SJSA1 (cell line): ENCODE measurements at regions not wholly inside any gene's neighbourhood (a gene's known extent, or its start where the extent isn't known, plus 50 kb on each side); places are given as distances from the start of the nearest gene placed in this dataset.

Experiments
- DNase-seq, 2 experiments: peaks; one replicate each; pipeline ENCODE4 v3.0.0-alpha.2; 2015 to 2020; ENCODE audit warnings: low spot score in 2 of 2, low read depth in 1 of 2
- H3K27ac ChIP-seq: fragments of 250-450 bp; sonication (Bioruptor Pico); 2 replicates; pipeline ENCODE4 v1.5.1; 2020; ENCODE audit warnings: mild to moderate bottlenecking, moderate library complexity
- H3K27me3 ChIP-seq: fragments of 250-450 bp; sonication (Bioruptor Pico); replicated peaks from 2 replicates; pipeline ENCODE4 v1.5.1; 2020; ENCODE audit warnings: mild to moderate bottlenecking, moderate library complexity
- H3K36me3 ChIP-seq: fragments of 250-450 bp; sonication (Bioruptor Pico); 2 replicates; pipeline ENCODE4 v1.5.1; 2020; ENCODE audit warnings: mild to moderate bottlenecking
- H3K4me1 ChIP-seq: fragments of 250-450 bp; sonication (Bioruptor Pico); replicated peaks from 2 replicates; pipeline ENCODE4 v1.6.1; 2021; ENCODE audit warnings: mild to moderate bottlenecking
- H3K4me3 ChIP-seq: fragments of 250-450 bp; sonication (Bioruptor Pico); 2 replicates; pipeline ENCODE4 v1.5.1; 2020; ENCODE audit warnings: mild to moderate bottlenecking
- H3K9me3 ChIP-seq: fragments of 250-450 bp; sonication (Bioruptor Pico); replicated peaks from 2 replicates; pipeline ENCODE4 v1.5.1; 2020; ENCODE audit warnings: mild to moderate bottlenecking

DNA sequence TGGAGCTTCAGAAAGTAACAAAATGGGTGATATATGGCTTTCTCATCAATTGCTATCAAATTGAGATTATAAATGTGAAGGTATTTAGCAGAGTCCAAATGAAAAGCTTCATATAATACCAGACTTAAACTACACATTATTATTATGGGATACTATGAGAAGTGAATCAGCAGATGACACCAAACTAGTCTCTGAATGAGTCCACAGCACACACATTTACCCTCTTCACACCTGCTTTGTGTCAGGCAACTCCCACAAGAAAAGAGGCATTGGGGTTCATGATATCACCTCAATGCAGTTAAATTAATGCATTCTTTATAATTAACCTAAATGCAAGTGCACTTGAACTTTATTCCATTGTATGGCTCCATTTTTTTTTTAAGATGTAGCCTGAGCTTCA lies 330.5 kb downstream of the BCL11B start:
- no peak for DNase-seq
- H3K27me3 ChIP-seq, result no peaks in the 10 kb centered on the region
- no peaks in the 10 kb centered on the region for H3K36me3 ChIP-seq
- no peak overlapping the region for H3K4me3 ChIP-seq
- peaks cover 20% of the 10 kb centered on the region for H3K4me1 ChIP-seq
- no peak overlapping the region for H3K27ac ChIP-seq
- H3K9me3 ChIP-seq, result no peaks in the 10 kb centered on the region

DNA sequence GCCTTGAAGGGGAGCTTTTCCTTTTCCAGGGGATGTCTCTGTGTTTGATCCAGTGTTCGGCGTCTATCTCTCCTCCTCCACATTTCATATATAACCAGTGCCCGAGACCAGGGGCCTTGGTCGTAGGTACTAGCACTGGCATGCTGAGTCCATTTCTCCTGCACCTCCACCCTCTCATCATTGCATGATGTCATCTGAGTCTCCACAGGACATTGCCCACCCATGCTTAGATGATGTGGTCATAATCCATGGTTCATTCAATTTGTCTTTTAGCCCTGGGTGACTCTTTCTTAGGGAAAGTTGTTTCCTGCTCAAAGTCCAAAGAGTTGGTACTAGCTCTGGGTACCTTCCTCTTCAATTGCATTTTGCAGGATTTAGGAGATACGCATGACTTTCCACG lies 328.1 kb downstream of the BCL11B start:
- Histone ChIP-seq H3K27me3 (no peaks in the 10 kb centered on the region), H3K27ac (no peak overlapping the region), H3K36me3 (no peaks in the 10 kb centered on the region), H3K4me1 (peaks cover 20% of the 10 kb centered on the region), H3K4me3 (no peak overlapping the region), H3K9me3 (no peaks in the 10 kb centered on the region)
- no peak for DNase-seq

DNA sequence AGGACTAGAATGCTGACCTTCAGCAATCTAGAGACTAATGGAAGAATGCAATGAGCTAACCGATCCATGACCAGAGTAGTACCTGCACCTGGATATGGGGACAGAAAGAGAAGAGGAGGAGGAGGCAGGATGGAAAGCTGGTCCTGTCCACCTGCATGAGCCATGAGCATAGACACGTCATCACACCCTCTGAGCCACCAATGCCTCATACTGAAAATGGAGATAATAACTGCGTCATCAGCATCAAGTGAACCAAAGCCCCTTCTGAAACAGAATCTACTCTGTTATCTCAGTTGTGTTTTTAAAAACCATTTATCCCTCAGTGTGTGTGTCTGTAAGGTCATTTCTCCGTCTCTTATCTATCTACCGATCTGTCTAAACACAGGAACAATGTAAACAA lies 327.0 kb downstream of the BCL11B start:
- Histone ChIP-seq H3K4me1 (peaks cover 24% of the 10 kb centered on the region), H3K27ac (no peak overlapping the region), H3K4me3 (no peak overlapping the region), H3K9me3 (no peaks in the 10 kb centered on the region), H3K36me3 (no peaks in the 10 kb centered on the region), H3K27me3 (no peaks in the 10 kb centered on the region)
- DNase-seq, result no peak

DNA sequence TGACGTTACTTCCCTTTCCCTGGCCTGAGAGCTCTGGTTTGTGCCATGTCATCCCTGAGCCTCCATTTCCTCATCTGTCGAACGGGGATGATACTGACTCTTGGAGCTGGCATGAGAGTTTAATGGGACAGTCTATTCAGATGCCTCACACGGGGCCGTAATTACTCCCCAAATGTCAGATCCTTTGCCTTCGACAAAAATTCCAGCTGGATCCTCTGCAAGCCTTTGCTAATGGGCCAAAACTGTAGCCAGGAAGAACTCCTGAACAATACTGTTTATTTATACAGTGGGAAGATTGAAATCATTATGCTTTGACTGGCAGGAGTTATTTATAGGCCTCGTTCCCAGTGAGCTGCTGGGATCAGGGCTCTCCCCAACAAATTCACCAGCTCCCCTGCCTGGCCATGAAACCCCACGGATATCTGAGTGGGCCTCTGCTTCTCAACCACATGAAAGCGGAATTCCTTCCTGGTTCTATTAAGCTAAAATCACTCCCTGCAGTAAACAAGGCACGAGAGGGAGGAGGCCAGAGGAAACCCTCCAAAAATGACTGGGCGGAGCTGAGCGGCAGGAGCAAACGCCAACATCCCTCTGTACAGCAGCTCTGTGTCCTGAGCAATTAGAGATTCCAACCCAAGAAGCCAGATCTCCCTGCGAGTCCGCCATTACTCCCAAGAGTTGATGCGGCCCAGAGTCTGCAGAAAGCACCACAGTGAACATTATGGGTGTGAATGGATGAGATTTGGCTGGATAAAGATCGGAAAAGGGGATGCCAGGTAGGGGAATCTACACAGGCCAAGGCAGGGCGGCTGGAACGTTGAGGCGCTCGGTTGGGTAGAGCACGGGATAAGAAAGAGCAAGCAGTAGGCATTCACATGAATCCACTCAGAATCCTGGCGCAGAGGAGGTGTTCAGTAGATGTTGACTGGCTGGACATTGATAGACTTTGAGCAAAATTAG lies 326.1 kb downstream of the BCL11B start:
- 0 out of 2 replicates have a peak overlapping the region, but pooled peaks have one; percentile 21 for H3K27ac ChIP-seq
- H3K27me3 ChIP-seq, result no peaks in the 10 kb centered on the region
- peaks cover 24% of the 10 kb centered on the region for H3K4me1 ChIP-seq
- H3K36me3 ChIP-seq, result no peaks in the 10 kb centered on the region
- H3K4me3 ChIP-seq, result no peak overlapping the region
- peak in 1 of 2 experiments; percentile 45 for DNase-seq
- H3K9me3 ChIP-seq, result no peaks in the 10 kb centered on the region

DNA sequence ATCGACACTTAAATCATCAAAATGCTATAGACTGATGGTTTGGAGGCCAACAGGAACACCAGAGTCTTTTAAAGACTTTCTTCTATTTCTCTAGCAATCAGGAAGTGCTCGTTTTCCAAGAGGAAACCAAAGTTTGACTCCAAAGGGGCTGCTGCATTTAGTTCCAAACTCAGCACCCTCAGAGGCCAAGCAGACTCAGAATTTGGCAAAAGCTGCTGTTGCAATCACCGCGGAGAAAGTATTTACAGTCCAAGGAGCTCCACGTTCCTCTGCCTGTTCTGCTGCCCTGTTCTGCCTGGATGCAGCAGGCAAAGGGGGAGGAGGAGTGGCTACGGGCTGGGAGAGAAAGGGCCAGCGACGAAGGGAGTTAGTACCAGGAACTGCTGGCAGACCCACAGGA lies 325.1 kb downstream of the BCL11B start:
- no peak for DNase-seq
- Histone ChIP-seq H3K4me3 (no peak overlapping the region), H3K4me1 (peaks cover 24% of the 10 kb centered on the region), H3K36me3 (no peaks in the 10 kb centered on the region), H3K9me3 (no peaks in the 10 kb centered on the region), H3K27ac (no peak overlapping the region), H3K27me3 (no peaks in the 10 kb centered on the region)

DNA sequence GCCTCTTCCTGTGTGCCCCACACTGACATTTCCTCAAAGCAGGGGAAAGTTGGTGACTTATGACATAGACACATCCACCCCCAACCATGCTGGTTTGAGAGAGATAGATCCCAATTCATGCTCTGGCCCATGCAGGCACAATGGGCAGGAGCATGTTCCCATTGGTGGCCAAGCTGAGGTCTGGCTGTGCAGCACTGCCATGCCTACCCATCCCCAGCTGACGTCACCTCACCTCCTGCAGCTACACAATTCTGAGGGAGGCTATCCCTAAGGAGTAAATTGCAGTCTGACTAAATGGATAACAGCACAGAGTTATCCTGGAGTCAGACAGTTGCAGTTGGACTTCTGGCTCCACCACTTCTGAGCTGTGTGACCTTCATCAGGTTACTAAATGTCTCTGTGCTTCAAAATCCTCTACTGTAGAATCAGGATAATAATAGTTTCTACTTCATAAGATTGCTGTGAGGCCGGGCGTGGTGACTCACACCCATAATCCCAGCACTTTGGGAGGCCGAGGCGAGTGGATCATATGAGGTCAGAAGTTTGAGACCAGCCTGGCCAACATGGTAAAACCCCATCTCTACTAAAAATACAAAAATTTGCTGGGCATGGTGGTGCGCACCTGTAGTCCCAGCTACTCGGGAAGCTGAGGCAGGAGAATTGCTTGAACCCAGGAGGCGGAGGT lies 323.9 kb downstream of the BCL11B start:
- H3K9me3 ChIP-seq, result no peaks in the 10 kb centered on the region
- H3K36me3 ChIP-seq, result no peaks in the 10 kb centered on the region
- no peak for DNase-seq
- no peaks in the 10 kb centered on the region for H3K27me3 ChIP-seq
- no peak overlapping the region for H3K27ac ChIP-seq
- no peak overlapping the region for H3K4me3 ChIP-seq
- H3K4me1 ChIP-seq, result peaks cover 26% of the 10 kb centered on the region

DNA sequence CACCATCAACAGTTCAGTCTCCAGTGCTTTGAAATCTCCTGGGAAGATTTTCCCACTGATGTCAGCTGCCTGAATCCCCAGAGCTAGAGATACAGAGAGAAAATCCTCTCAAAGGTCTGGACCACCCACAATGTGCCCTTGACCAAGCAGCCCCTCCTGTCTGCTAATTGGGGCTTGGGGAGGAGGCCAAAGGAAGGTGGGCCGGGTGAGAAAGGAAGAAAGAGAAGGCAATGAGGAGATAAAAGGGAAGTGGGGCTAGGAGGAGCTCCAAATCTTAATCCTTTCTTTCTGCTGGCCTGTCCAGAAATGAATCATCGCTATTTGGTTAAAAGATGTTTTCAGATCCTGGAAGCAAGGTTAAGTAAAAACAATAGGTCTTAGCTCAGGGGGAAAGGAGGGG lies 322.9 kb downstream of the BCL11B start:
- Histone ChIP-seq H3K4me1 (peaks cover 27% of the 10 kb centered on the region), H3K4me3 (no peak overlapping the region), H3K36me3 (no peaks in the 10 kb centered on the region), H3K9me3 (no peaks in the 10 kb centered on the region), H3K27me3 (no peaks in the 10 kb centered on the region), H3K27ac (no peak overlapping the region)
- peak in 1 of 2 experiments; percentile 27 for DNase-seq

DNA sequence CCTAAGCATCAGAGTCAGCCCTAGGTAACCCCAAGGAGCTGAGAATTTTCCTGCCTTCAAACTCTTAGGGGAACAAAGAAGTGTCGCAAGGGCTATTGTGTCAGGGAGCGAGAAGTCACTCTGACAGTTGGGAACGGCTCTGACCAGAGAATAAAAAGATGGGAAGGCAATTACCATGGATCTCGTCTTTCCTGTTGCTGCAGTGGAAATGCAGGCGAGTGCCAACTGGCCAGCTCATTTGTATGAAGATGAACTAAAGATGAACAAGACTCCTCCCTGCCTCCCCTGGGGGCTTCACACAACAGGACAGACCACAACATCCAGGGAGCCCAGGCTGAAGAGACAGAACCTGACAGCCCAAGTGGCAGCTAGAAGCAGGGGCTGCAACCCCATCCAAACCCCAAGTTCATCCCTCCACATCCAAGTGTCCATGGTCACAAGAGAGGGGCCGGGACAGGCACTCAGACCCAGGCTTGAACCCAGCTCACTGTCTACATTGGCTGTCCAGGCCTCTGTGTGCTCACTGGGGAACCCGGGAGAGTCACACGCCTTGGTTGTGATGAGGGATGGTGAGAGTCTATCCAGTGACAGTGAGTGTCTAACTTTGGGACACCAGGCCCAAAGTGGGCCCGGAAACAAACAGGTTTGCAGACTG lies 322.4 kb downstream of the BCL11B start:
- Histone ChIP-seq H3K4me1 (peaks cover 27% of the 10 kb centered on the region), H3K9me3 (no peaks in the 10 kb centered on the region), H3K27ac (no peak overlapping the region), H3K27me3 (no peaks in the 10 kb centered on the region), H3K4me3 (no peak overlapping the region), H3K36me3 (no peaks in the 10 kb centered on the region)
- no peak for DNase-seq

DNA sequence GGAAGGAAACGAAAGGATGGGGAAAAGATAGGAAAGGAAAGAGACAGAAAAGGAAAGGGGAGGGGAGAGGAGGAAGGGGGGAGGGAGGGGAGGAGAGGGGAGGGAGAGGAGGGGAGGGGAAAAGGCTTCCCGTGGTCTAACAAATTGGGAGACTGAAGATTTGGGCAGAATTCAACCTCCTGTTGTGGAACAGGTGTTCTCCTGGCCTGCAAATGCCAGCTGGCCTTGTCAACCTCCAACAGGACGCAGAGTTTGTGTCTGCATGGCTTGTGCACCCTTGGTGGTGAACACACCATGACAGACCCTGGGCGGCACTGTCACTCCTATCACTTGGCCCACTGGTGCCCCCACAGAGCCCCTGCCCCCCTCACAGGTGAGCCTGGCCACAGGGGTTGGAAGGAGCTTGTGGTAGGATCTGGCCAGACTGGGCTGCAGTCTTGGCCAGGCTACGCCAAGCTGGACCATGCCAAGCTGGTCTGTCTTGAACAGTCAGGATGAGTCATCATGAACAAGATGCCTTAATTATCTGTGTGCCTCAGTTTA lies 321.6 kb downstream of the BCL11B start:
- no peak overlapping the region for H3K4me3 ChIP-seq
- no peak for DNase-seq
- H3K27ac ChIP-seq, result no peak overlapping the region
- peaks cover 19% of the 10 kb centered on the region for H3K4me1 ChIP-seq
- no peaks in the 10 kb centered on the region for H3K27me3 ChIP-seq
- no peaks in the 10 kb centered on the region for H3K36me3 ChIP-seq
- no peaks in the 10 kb centered on the region for H3K9me3 ChIP-seq

DNA sequence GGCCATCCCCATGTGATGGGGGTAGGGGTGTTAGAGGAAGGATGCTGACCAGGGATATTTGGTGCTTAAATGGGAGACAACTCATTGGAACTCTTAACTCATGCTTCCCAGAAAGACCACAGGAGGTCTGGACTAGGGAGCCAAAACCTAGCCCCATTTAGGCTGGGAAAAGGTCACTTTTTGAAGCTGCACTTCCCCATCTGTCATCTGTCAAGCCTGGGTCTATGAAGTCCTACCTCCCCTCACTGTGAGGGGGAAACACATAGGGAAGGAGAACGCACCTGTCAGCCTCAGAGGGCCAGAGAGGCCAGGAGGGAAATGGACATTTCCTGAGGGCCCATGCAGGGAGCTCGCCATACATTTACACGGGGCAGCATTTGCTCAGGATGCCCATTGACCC lies 321.0 kb downstream of the BCL11B start:
- DNase-seq, result no peak

DNA sequence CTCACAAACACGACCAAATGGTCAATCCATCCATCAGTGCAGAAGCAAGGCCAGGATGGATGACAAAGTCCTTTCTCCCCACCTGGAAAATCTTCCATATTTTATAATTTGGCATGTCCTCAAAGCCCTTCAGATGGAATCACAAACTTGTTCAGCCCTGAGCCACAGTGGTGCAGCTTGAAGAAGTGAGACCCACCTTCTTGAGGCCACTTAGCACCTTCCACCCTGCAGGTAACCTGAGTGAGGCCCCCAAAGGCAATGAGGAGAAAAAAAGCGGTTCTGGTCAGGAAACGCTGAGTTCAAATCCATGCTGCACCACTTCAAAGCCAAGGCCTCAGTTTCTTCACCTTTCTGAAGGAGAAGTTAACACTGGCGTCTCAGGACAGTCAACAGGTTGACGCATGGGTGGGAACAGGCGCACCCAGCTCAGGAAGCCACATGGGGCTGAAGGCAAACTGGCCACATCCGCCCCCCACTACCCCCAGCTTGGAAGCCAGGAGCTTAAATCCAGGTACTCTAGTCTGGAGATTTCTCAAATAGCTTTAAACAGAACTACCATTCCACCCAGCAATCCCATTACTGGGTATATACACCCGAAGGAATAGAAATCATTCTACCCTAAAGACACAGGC lies 320.4 kb downstream of the BCL11B start:
- Histone ChIP-seq H3K36me3 (no peaks in the 10 kb centered on the region), H3K27ac (no peak overlapping the region), H3K4me3 (no peak overlapping the region), H3K4me1 (peaks cover 11% of the 10 kb centered on the region), H3K27me3 (no peaks in the 10 kb centered on the region), H3K9me3 (no peaks in the 10 kb centered on the region)
- peak in 1 of 2 experiments; percentile 22 for DNase-seq

More for the DNA sequence above, 321.0 kb downstream of the BCL11B start:
- no peak overlapping the region for H3K4me3 ChIP-seq
- H3K36me3 ChIP-seq, result no peaks in the 10 kb centered on the region
- no peaks in the 10 kb centered on the region for H3K27me3 ChIP-seq
- H3K9me3 ChIP-seq, result no peaks in the 10 kb centered on the region
- peaks cover 13% of the 10 kb centered on the region for H3K4me1 ChIP-seq
- no peak overlapping the region for H3K27ac ChIP-seq

DNA sequence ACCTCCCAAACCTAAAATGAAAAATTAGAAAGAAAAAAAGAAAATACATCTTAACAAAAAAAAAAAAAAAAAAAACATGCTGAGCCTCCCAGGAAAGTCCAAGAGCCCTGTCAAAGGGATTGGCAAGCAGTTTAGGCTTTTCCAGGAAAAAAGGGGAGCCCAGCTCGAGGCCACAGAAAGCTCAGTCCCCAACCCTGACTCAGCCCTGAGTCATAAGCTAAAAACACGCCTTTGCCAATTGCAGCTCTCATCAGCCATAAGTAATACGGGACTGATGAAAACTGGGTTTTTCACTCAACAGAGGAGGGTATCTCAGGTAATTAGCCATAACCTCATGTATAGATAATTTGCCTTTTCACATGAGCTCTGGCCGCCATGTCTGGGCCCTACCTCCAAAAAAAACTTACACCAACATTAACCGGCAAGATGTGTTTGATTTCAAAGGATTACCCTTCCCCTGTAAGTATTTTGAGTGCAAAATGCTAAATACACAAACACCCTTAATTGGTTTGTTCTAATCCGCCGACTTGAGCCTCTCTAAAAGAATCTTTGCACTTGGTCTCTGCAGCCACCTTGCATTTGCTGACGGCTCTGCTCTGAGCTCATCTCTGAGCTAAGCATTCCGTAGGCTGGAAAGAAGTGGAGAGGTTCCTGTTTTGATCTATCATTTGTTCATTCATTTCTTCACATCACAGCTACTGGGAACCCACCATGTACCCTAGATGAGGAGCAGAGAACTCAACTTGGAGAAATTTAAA lies 319.2 kb downstream of the BCL11B start:
- Histone ChIP-seq H3K4me1 (peaks cover 11% of the 10 kb centered on the region), H3K36me3 (no peaks in the 10 kb centered on the region), H3K27me3 (no peaks in the 10 kb centered on the region), H3K4me3 (no peak overlapping the region), H3K9me3 (no peaks in the 10 kb centered on the region), H3K27ac (no peak overlapping the region)
- DNase-seq, result peak; percentile 48 to 63
